HEK293T (cell line): ENCODE measurements at regions not wholly inside any gene's neighbourhood (a gene's known extent, or its start where the extent isn't known, plus 50 kb on each side); places are given as distances from the start of the nearest gene placed in this dataset.

Source experiments
- FOXA1 ChIP-seq: fragments of 450-650 bp; IDR thresholded peaks from 2 replicates; pipeline ENCODE4 v1.6.1; 2016; ENCODE audit warnings: mild to moderate bottlenecking
- FOXK2 ChIP-seq: fragments of 450-650 bp; IDR thresholded peaks from 2 replicates; pipeline ENCODE4 v1.6.1; 2016; ENCODE audit warnings: mild to moderate bottlenecking
- FOXM1 ChIP-seq: fragments of 450-650 bp; IDR thresholded peaks from 2 replicates; pipeline ENCODE4 v1.6.1; 2017; ENCODE audit warnings: mild to moderate bottlenecking, borderline replicate concordance
- LEF1 ChIP-seq: fragments of 450-650 bp; IDR thresholded peaks from 2 replicates; pipeline ENCODE4 v1.6.1; 2017; ENCODE audit warnings: mild to moderate bottlenecking, borderline replicate concordance
- SP1 ChIP-seq: fragments of 450-650 bp; IDR thresholded peaks from 2 replicates; pipeline ENCODE4 v1.6.1; 2017
- SUZ12 ChIP-seq: fragments of 450-650 bp; IDR thresholded peaks from 2 replicates; pipeline ENCODE4 v1.6.1; 2016; ENCODE audit warnings: mild to moderate bottlenecking
- TF ChIP-seq, protein P1 (sequence below): fragments of 450-650 bp; IDR thresholded peaks from 2 replicates; pipeline ENCODE4 v1.6.1; 2016

DNA sequence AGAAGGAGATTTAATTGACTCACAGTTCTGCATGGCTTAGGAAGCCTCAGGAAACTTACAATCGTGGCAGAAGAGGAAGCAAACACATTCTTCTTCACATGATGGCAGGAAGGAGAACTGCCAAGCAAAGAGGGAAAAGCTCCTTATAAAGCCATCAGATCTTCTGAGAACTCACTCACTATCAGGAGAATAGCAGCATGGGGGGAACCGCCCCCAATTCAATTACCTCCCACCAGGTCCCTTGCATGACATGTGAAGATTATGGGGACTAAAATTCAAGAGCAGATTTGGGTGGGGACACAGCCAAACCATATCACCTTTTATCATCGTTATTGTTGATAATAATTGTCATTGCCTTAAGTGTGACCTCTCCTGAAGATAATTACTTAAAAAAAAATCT, 197.9 kb upstream of the SLC14A2 start:
- no peak for TF ChIP-seq FOXK2
- no peak for TF ChIP-seq SP1
- no peak for TF ChIP-seq FOXA1
- TF ChIP-seq, protein P1, sequence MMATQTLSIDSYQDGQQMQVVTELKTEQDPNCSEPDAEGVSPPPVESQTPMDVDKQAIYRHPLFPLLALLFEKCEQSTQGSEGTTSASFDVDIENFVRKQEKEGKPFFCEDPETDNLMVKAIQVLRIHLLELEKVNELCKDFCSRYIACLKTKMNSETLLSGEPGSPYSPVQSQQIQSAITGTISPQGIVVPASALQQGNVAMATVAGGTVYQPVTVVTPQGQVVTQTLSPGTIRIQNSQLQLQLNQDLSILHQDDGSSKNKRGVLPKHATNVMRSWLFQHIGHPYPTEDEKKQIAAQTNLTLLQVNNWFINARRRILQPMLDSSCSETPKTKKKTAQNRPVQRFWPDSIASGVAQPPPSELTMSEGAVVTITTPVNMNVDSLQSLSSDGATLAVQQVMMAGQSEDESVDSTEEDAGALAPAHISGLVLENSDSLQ, result no peak
- no peak for TF ChIP-seq LEF1
- no peak for TF ChIP-seq FOXM1
- TF ChIP-seq SUZ12, result no peak
